Cerebellar nuclear complex (tissue), 1 donor: ENCODE measurements at regions not wholly inside any gene's neighbourhood (a gene's known extent, or its start where the extent isn't known, plus 50 kb on each side); places are given as distances from the start of the nearest gene placed in this dataset.

Experiments used
- DNase-seq, 2 experiments: peaks; one replicate each; lab custom pipeline; 2025; lab: John Stamatoyannopoulos, UW

GRCh38 chrX:15983034-15983433 is 128.4 kb upstream of the AP1S2 start:
- DNase-seq, result no peak

GRCh38 chrX:15977644-15978043 is 123.0 kb upstream of the AP1S2 start:
- no peak for DNase-seq

- no peak for DNase-seq
Observed at GRCh38 chrX:15976396-15976795, 121.8 kb upstream of the AP1S2 start.

GRCh38 chrX:15973946-15974345 is 119.3 kb upstream of the AP1S2 start:
- no peak for DNase-seq

GRCh38 chrX:15973299-15973698 is 118.7 kb upstream of the AP1S2 start:
- DNase-seq, result no peak

GRCh38 chrX:15971696-15972095 is 117.1 kb upstream of the AP1S2 start:
- DNase-seq, result no peak

- no peak for DNase-seq
Observed at GRCh38 chrX:15963858-15964257, 109.2 kb upstream of the AP1S2 start.

GRCh38 chrX:15960237-15960636 is 105.6 kb upstream of the AP1S2 start:
- DNase-seq, result no peak

GRCh38 chrX:15956681-15957080 is 102.1 kb upstream of the AP1S2 start:
- no peak for DNase-seq

GRCh38 chrX:15953801-15954200 is 99.2 kb upstream of the AP1S2 start:
- DNase-seq, result no peak

GRCh38 chrX:15952212-15952611 is 97.6 kb upstream of the AP1S2 start:
- DNase-seq, result no peak

GRCh38 chrX:15948318-15948660 is 93.7 kb upstream of the AP1S2 start:
- DNase-seq, result no peak

GRCh38 chrX:15947648-15948317 is 93.2 kb upstream of the AP1S2 start:
- DNase-seq, result no peak

GRCh38 chrX:15946783-15947580 is 92.4 kb upstream of the AP1S2 start:
- DNase-seq, result no peak

GRCh38 chrX:15943391-15943790 is 88.8 kb upstream of the AP1S2 start:
- DNase-seq, result no peak

- no peak for DNase-seq
Observed at GRCh38 chrX:15942307-15942706, 87.7 kb upstream of the AP1S2 start.

- no peak for DNase-seq
Observed at GRCh38 chrX:15939737-15940136, 85.1 kb upstream of the AP1S2 start.

- DNase-seq, result no peak
Observed at GRCh38 chrX:15938072-15938471, 83.5 kb upstream of the AP1S2 start.

- no peak for DNase-seq
Observed at GRCh38 chrX:15931362-15931761, 76.7 kb upstream of the AP1S2 start.

- no peak for DNase-seq
Observed at GRCh38 chrX:15930585-15930984, 76.0 kb upstream of the AP1S2 start.

- DNase-seq, result no peak
Observed at GRCh38 chrX:15929194-15929593, 74.6 kb upstream of the AP1S2 start.

GRCh38 chrX:15926622-15927021 is 72.0 kb upstream of the AP1S2 start:
- DNase-seq, result no peak

- no peak for DNase-seq
Observed at GRCh38 chrX:15918003-15918402, 63.4 kb upstream of the AP1S2 start.

GRCh38 chrX:15916704-15917084 is 62.1 kb upstream of the AP1S2 start:
- no peak for DNase-seq
